ENCODE measurements at regions not wholly inside any gene's neighbourhood (a gene's known extent, or its start where the extent isn't known, plus 50 kb on each side); places are given as distances from the start of the nearest gene placed in this dataset.
A peak's percentile ranks its signal among the peaks of the same experiment; 100 is the strongest.

- TF ChIP-seq POLR2G (IDR thresholded peaks at IDR 0.05; ENCODE audit: low read depth, low read length) (0 out of 2 replicates have a peak, but pooled peaks have one; percentile 33), HNF1B (CRISPR knock-in tag; IDR thresholded peaks at IDR 0.05) (peak; percentile 99), NR2F6 (IDR thresholded peaks at IDR 0.05) (peak; percentile 72), NR2F6 (CRISPR knock-in tag; IDR thresholded peaks at IDR 0.05) (peak; percentile 77), SIX1 (CRISPR knock-in tag; IDR thresholded peaks at IDR 0.05; ENCODE audit: borderline replicate concordance) (peak; percentile 74; the same call in 1 of the 2 replicates), ZNF205 (CRISPR knock-in tag; IDR thresholded peaks at IDR 0.05) (0 out of 2 replicates have a peak, but pooled peaks have one; percentile 25), CCDC6 (CRISPR knock-in tag; IDR thresholded peaks at IDR 0.05) (peak; percentile 79; the same call in 1 of the 2 replicates), FOSL2 (CRISPR knock-in tag; IDR thresholded peaks at IDR 0.05) (peak; percentile 98), DNMT3B (CRISPR knock-in tag; conservative IDR thresholded peaks at IDR 0.05) (peak; percentile 39; the same call in 1 of the 2 replicates), FOXJ3 (CRISPR knock-in tag; IDR thresholded peaks at IDR 0.05; ENCODE audit: borderline replicate concordance) (peak; percentile 95; the same call in 1 of the 2 replicates), HDAC6 (IDR thresholded peaks at IDR 0.05; ENCODE audit: low read depth, low read length) (no peak), SNAI1 (CRISPR knock-in tag; IDR thresholded peaks at IDR 0.05; ENCODE audit: borderline replicate concordance) (no peak), DPF2 (CRISPR knock-in tag; IDR thresholded peaks at IDR 0.05; ENCODE audit: borderline replicate concordance, low read depth) (peak; percentile 85; the same call in 1 of the 2 replicates), ZNF224 (CRISPR knock-in tag; IDR thresholded peaks at IDR 0.05) (no peak), ISX (CRISPR knock-in tag; conservative IDR thresholded peaks at IDR 0.05) (no peak), ZHX2 (IDR thresholded peaks at IDR 0.05; ENCODE audit: low read depth) (no peak), ZHX2 (CRISPR knock-in tag; IDR thresholded peaks at IDR 0.05; ENCODE audit: borderline replicate concordance) (no peak), ZNF281 (CRISPR knock-in tag; IDR thresholded peaks at IDR 0.05; ENCODE audit: borderline replicate concordance) (peak; percentile 39; the same call in 1 of the 2 replicates), ZIK1 (CRISPR knock-in tag; IDR thresholded peaks at IDR 0.05; ENCODE audit: borderline replicate concordance, low read depth) (no peak)
These were observed 357.6 kb upstream of the RPS23 start (continued) for GRCh38 chr5:82635561-82636288.

Data from HepG2 (cell line).